HG02763 (cell line): ENCODE measurements at regions not wholly inside any gene's neighbourhood (a gene's known extent, or its start where the extent isn't known, plus 50 kb on each side); places are given as distances from the start of the nearest gene placed in this dataset.
"Not testable (repeated sequence)": the region's sequence is repeated elsewhere in the genome, so short reads cannot be mapped to it uniquely, and the experiment has no call there.

Source experiments
- ATAC-seq: cut with Tn5 transposase; IDR thresholded peaks from one replicate; pipeline ENCODE4 v1.9.1; 2021; ENCODE audit warnings: mild to moderate bottlenecking, moderate library complexity; ENCODE audit not compliant: unreplicated experiment

DNA sequence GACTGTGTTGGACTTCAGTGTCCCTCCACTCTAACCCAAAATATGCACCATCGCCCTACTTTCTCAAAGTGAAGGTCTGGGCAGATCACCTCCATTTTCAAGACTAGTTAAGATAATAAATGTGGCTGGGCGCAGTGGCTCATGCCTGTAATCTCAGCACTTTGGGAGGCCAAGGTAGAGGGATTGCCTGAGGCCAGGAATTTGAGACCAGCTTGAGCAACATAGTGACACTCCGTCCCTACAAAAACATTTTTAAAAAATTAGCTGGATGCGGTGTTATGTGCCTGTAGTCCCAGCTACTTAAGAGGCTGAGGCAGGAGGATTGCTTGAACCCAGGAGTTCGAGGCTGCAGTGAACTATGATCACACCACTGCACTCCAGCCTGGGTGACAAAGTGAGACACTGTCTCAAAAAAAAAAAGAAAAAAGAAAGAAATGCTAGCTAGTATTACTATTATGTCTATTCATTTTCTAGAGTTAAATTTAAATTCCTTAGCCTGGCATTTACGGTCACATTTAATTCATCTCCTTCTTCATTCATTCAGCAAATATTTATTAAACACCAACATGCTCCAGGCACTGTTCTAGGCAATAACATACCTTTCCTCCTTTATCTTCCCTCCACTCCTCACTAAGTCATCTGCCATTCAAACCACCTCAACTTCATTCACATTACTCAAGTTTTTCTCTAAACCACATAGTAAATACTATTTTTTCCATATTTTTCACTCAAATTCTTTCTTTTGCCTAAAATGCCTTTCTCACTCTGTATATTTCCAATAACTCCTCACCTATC lies 96.1 kb upstream of the XYLT1 start:
- ATAC-seq: no peak

DNA sequence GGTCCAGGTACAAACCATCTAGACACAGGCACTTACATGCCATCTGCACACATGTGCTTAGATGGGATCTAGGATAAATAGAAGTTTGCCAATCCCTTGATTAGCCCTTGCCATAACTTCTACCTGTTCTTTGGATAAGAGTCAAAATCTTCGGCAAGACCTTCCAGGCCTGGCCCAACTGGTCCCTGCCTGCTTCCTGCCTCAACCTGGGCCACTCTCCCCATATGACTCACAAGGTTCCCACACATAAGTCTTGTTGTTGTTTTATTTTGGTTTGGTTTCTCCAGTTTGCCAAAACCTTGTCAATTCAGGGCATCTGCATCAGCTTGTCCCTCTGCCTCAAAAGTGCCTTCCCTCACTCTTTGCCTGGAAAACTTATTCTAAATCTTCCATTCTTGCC lies 95.3 kb upstream of the XYLT1 start:
- ATAC-seq: no peak

DNA sequence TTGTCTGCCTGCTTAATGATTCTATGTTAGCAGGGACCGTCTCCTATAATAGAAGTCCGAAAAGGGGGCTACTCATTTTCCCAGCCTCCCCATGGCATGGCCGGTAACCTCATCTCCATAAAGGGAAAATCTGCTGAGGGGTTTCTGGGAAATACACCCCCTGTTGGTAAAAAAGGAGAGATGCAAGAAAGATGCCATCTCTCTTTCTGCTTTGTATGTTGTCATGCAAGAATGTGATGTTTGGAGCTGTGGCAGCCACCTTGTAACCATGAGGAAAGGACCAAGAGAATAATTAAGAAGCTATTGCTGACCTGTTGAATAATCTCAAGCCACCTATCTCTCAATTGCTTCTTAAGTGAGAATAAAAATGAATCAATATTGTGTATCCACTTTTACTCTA lies 94.8 kb upstream of the XYLT1 start:
- no peak for ATAC-seq

DNA sequence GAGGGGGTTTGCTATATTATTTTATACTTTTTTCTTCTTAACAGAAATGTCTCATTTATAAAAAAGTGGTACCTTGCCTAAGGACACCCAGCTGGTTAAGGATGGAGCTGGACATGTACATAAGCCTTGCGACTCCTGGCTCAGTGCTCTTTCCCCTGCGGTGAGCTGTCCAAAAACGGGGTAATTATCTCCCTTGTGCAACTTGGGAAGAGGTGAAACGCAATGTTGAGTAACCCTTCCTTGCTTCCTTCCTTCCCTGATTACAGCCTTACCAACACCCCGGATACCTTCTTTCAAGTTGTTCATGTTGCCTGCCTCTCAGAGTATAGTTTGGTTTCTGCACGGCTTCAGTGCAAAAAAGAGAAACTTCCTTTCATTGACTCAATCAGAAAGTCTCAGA lies 94.1 kb upstream of the XYLT1 start:
- no peak for ATAC-seq

DNA sequence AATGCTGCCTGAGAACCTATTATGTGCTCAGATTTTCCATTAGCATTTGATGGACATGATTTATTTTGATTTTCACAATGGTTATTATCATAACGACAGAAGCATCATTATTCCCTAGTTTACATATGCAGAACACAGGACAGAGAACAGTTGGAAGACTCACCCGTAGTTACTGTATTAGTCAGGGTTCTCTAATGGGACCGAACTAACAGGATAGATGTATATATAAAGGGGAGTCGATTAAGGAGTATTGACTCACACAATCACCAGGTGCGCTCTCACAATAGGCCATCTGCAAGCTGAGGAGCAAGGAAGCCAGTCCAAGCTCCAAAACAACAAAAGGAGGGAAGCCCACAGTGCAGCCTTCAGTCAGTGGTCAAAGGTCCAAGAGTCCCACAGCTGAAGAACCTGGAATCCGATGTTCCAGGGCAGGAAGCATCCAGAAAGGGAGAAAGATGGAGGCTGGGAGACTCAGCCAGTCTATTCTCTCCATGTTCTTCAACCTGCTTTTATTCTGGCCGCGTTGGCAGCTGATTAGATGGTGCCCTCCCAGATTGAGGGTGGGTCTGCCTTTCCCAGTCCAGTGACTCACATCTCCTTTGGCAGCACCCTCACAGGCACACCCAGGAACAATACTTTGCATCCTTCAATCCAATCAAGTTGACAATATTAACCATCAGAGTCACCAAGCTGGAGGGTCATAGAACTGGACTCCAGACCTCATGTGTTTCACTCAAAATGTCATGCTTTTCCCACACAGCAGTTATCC lies 92.7 kb upstream of the XYLT1 start:
- ATAC-seq: no peak

DNA sequence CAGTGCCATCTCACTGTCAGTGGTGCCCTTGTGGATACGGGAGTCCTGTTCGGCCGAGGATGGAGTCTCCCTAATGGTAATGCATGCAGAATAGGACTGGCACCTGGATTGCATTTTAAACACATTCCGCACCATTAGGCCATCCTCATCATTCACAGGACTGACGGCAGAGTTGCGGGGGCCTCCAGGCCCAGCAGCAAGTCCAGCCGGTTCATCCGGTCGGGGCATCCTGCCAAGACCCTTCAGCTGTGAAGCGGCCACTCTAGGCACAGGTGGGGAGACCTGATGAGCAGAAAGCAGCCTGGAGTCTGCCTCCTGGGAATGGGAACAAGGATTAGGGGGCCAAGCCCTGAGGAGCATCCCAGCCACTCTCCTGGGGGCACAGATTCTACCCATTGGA lies 90.3 kb upstream of the XYLT1 start:
- no peak for ATAC-seq

DNA sequence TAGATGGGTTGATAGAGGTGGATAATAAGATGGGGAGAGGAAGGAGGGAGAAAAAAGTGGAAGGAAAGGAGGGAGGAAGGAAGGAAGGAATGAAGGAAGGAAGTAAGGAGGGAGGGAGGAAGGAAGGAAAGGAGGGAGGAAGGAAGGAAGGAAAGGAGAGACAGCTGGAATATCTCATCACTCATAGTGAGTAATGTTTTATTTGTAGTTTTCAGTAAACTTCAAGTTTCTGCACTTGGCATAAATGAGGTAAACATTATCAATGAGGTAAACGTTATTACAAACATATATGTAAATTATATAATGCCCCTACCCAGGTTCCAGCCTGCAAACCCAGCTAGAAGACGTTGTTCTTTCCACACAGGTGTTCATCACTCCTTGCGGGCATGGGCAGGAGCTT lies 89.8 kb upstream of the XYLT1 start:
- ATAC-seq: no peak

DNA sequence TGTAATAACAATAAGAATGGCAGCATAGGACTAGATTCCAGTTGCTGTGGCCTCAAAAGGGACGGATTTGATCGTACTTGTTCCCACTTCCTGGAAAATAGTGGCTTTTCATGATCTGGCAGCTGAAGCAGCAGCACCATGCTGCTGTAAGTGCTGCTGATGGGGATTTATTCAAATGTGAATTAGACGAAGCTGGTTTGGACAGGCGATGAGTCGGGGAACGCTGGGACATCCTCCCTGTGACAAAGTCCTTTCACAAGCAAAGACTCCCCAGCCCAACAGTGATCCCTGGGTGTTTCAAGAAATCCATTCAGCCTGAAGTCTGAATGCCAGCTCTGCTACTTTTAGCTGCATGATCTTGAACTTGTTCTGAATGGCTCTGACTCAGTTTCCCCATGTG lies 88.6 kb upstream of the XYLT1 start:
- ATAC-seq: no peak

DNA sequence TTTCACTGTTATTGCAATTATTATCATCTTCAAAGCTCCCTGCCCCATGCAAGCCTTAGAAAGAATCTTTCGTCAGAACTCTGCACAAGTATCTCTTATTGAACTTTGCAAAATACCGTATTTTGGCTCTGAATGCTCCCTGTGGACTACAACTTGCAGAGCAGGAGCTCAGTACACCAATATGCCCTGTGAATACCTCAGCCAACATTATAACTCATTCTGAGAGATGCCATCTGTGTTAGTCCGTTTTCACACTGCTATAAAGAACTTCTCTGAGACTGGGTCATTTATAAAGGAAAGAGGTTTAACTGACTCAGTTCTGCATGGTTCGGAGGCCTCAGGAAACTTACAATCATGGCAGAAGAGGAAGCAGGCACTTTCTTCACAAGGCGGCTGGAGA lies 87.2 kb upstream of the XYLT1 start:
- no peak for ATAC-seq

DNA sequence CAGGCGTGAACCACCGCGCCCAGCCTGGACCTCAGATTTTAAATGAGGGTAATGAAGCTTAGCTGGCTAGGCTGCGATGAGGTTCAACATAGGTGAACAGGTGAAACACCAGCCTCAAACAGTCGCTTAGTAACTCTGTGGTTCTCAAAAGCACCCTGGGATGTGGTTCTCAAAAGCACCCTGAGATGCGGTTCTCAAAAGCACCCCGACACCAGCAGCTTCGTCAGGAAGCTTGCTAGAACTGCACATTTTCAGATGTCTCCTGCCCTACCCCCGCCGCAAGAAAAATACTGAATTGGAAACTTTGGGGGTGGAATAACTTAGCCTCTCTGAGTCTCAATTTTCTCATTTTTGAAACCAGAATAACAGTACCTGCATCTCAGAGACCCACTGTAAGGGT lies 86.7 kb upstream of the XYLT1 start:
- ATAC-seq: no peak

DNA sequence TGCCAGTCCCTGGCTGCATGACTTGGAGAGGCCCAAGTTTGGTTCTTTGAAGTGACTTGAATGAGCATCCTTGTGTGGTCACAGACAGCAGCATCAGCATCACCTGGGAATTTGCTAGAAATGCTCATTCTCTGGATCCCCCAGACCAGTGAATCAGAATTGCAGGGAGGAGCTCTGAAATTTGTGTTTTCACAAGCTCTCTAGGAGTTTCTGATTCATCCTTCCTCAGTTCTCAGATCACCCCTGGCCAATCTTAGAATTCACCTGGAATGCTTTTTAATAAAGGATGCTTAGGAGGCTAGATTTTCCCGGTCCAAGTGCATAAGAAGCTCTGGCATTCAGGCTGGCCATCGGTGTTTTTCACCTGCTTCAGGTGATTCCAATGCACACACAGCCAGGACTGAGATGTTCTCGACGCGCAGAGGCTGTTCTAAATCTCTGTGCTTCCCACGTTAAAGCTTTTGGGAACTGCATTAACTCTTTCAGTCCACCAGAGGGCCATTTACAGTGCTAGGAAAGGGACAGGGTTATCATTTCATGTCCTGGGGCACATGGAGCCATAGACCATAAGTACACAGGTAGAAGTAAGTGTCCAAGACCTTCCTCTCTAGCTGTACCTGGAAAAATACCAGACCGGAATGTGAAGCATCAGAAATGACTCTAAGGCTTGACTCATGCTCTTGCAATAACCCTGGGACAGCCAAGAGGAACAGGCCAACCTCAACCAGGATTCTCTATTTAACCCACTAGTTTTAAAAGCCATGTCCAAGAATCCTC lies 85.7 kb upstream of the XYLT1 start:
- no peak for ATAC-seq

DNA sequence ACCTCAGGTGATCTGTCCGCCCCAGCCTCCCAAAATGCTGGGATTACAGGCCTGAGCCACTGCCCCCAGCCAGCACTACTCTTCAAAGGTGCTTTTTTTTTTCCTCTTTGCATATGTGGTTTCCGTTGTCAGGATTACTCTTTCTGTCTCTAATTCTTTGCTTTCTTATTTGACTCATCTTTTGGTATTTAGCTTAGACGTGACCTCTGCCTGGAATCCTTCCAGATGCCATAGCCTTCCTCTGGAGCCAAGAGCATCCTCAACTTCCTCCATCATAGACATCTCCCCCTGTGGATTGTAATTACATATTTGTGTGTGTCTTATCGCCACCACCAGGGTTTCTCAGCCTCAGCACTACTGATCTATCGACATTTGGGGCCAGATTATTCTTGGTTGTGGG lies 84.4 kb upstream of the XYLT1 start:
- ATAC-seq: no peak

DNA sequence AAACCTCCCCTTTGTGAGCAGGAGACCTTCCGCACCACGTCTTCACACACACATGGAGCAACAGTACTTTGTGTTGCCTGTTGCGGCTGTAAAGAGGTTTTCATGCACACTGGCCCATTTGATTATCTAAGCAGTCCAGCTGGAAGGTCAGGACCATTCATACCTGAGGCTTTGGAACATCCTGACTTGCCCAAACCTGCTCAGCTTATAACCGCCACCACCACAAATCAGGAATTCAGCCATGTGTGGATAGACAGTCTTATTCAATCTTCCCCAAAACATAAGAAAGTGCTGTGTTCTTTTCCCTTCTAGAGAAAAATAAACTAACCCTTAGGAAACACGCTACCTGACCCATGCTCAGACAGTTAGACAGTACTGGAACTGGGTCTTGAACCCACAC lies 81.6 kb upstream of the XYLT1 start:
- no peak for ATAC-seq

DNA sequence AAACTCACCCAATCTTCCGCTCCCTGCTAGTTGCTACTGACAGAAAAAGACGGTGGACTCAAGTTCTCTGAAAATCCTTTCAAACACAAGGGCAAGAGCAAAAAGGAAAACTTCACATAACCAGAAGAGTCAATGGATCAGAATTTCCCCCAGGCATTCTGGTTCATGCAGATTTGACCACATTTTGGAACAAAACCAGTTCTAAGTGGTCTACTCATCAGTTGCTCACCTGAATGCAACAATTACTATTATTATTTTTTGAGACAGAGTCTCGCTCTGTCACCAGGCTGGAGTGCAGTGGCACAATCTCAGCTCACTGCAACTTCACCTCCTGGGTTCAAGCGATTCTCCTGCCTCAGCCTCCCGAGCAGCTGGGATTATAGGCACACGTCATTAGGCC lies 80.9 kb upstream of the XYLT1 start:
- ATAC-seq: not testable (repeated sequence)

DNA sequence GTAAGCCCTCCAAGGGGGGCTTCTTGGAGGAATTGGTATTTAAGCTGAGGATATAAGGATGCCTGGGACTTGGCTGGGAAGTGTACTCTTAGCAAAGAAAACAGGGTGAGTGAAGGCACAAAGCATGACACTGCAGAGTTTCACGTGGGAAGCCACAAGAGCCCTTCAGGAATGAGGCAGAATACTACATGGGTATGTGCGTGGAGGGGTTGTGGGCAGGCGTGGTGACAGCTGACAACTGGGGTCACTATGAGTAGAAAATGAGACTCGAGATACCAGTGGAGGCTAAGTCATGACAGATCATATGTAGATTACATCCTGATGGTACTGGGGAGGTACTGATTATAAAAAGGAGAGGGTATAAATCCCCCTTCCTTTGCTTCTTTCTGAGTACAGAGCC lies 78.1 kb upstream of the XYLT1 start:
- no peak for ATAC-seq

DNA sequence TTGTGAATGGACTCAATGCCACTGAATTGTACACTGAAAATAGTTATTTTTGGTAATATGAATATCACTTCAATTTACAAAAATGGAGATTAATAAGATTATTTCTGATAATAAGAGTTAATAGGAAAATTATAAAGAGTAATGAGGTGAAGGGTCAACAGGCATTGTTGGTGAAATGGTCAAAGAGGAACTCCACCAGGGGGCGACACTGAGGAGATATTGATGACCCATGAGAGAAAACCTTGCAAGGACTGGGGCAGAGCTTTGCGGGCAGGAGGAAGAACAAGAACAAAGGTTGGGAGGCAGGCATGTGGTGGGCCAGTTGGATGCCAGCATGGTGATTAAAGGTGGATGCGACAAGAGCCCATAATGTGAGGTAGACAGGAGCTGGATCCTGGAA lies 74.0 kb upstream of the XYLT1 start:
- no peak for ATAC-seq

DNA sequence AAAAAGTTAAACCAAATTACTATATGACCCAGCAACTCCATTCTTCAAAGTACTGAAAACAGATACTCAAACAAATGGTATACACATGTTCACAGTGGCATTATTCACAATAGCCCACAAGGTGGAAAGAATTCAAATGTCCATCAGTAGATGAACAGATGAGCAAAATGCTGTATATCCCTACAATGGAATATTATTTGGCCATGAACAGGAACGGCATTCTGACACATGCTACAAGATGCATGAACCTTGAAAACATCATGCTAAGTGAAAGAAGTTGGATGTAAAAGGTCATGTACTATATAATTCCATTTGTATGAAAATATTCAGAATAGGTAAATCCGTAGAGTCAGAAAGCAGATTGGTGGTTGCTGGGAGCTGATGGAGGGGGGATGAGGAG lies 73.5 kb upstream of the XYLT1 start:
- no peak for ATAC-seq

DNA sequence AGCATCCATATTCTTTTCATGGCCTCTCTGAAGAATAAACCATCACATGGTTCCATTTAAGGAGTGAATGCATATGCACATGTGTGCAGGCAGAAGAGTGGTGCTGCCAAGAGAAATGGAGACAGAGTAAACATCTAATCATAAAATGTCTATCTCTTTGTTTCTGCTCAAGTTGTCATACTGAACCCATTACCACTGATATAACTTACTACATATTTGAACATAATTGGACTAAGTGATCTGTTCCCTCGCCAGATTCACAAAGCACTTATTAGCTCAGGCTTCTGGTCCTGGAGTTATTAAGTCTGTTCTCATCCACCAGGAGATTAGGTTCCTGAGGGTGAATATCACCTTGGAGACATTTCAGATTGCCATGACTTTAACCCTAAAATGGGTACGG lies 72.3 kb upstream of the XYLT1 start:
- ATAC-seq: no peak

DNA sequence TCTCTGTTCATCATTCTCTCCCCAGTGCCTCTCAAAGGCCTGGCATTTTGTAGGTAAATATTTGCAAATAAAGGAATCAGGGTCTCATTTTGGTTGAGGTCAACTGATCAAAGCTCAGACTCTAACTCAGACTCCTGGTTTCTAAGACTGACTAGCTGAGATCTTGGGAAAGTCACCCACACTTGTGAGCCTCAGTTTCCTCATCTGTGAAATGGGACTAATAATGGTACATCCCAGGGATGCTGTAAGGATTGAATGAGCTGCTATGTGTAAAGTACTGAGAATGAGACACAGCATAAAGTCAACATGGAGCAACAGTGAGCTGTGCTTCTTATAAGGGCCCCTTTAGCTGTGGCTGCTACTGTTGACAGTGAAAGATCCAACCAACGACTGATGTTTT lies 70.6 kb upstream of the XYLT1 start:
- no peak for ATAC-seq

DNA sequence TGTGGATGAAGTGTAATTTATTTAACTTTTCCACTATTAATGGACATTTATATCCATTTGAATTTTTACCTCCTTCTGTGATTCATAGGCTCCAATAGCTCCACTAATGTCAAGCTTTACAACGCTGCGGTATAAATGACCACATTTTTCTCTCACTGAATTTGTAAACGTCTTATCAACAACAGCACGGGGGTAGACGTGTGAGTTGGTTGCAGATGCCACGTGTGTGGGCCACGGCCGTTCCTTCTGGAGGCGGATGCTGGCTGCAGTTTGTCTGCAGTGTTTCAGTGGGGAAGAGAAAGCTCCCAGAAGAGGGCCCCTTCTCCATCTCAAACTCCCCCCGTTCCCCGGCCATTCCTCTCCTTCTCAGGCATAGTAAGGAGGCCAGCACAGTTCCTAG lies 68.2 kb upstream of the XYLT1 start:
- ATAC-seq: no peak

DNA sequence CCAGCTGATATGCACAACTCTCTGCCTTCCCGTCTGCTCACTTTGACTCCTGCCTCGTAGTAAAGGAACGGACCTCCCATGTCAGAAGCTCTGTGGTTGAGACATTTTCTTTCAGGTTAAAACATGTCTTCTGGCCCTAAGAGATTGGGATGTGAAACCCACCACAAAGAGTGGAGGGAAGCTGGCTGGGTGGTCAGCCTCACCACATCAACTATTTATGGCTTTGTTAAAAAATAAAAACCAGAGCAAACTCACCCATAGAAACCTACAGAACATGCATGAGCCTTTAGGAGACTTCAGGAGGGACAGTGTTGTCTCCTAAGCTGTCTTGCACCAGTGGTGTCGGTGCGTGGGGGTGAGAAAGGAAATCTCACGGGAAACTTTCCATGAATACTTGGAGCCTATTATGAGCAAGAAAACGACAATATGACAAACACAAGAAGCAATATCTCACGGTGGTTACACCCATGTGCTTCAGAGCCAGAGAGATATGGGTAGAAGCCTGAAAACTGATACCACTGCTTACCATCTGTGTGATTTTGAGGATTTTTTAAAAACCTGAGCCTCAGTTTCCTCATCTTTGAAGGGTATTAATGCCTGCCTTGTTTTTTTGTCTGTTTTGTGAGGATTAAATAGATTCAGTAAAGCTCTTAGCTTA lies 61.7 kb upstream of the XYLT1 start:
- ATAC-seq: no peak
